H9 (cell line): ENCODE measurements at regions not wholly inside any gene's neighbourhood (a gene's known extent, or its start where the extent isn't known, plus 50 kb on each side); places are given as distances from the start of the nearest gene placed in this dataset.

Experiments
- DNase-seq: peaks from one replicate; pipeline ENCODE4 v3.0.0-alpha.2; 2017
- H2AFZ ChIP-seq: one replicate; pipeline ENCODE4 v1.6.1; 2013; ENCODE audit warnings: mild to moderate bottlenecking, low read length, control low read depth, moderate library complexity
- H2AK5ac ChIP-seq: 2 replicates; pipeline ENCODE4 v1.6.1; 2013; ENCODE audit warnings: low read length, control low read depth, mixed read lengths; ENCODE audit not compliant: insufficient read length
- H2BK120ac ChIP-seq: one replicate; pipeline ENCODE4 v1.6.1; 2013; ENCODE audit warnings: low read depth, mild to moderate bottlenecking, low read length, control low read depth, inconsistent platforms; ENCODE audit not compliant: poor library complexity, severe bottlenecking
- H2BK12ac ChIP-seq: 2 replicates; pipeline ENCODE4 v1.6.1; 2013; ENCODE audit warnings: low read length, control low read depth, mixed read lengths, low read depth; ENCODE audit not compliant: insufficient read length
- H2BK15ac ChIP-seq: 2 replicates; pipeline ENCODE4 v1.6.1; 2013; ENCODE audit warnings: low read depth, low read length, control low read depth
- H2BK20ac ChIP-seq: one replicate; pipeline ENCODE4 v1.6.1; 2013; ENCODE audit warnings: low read depth, mild to moderate bottlenecking, low read length, control low read depth, inconsistent platforms; ENCODE audit not compliant: poor library complexity, severe bottlenecking
- H2BK5ac ChIP-seq: 2 replicates; pipeline ENCODE4 v1.6.1; 2013; ENCODE audit warnings: low read length, control low read depth, mixed read lengths; ENCODE audit not compliant: insufficient read length
- H3K14ac ChIP-seq: 2 replicates; pipeline ENCODE4 v1.6.1; 2013; ENCODE audit warnings: low read length, control low read depth; ENCODE audit not compliant: insufficient read depth
- H3K18ac ChIP-seq: 2 replicates; pipeline ENCODE4 v1.6.1; 2013; ENCODE audit warnings: low read depth, mild to moderate bottlenecking, mixed read lengths, low read length, control low read depth; ENCODE audit not compliant: insufficient read length
- H3K23ac ChIP-seq: 2 replicates; pipeline ENCODE4 v1.6.1; 2013; ENCODE audit warnings: low read length, control low read depth, mixed read lengths, low read depth; ENCODE audit not compliant: insufficient read length
- H3K23me2 ChIP-seq: 2 replicates; pipeline ENCODE4 v1.6.1; 2013; ENCODE audit warnings: low read depth, mild to moderate bottlenecking, mixed read lengths, low read length, control low read depth; ENCODE audit not compliant: insufficient read length, poor library complexity, severe bottlenecking
- H3K27ac ChIP-seq: 2 replicates; pipeline ENCODE4 v1.5.1; 2013; ENCODE audit warnings: low read length, control low read depth, mixed read lengths, low read depth; ENCODE audit not compliant: insufficient read length
- H3K27me3 ChIP-seq: 2 replicates; pipeline ENCODE4 v1.6.1; 2013; ENCODE audit warnings: low read length, control low read depth, inconsistent platforms; ENCODE audit not compliant: insufficient read depth
- H3K4ac ChIP-seq: 2 replicates; pipeline ENCODE4 v1.6.1; 2013; ENCODE audit warnings: low read depth, mild to moderate bottlenecking, control low read depth, inconsistent platforms, low read length, moderate library complexity
- H3K4me1 ChIP-seq: 2 replicates; pipeline ENCODE4 v1.6.1; 2013; ENCODE audit warnings: low read length, control low read depth, inconsistent platforms; ENCODE audit not compliant: insufficient read depth
- H3K4me2 ChIP-seq: 2 replicates; pipeline ENCODE4 v1.6.1; 2013; ENCODE audit warnings: low read length, control low read depth, mixed read lengths; ENCODE audit not compliant: insufficient read length, insufficient read depth
- H3K56ac ChIP-seq: 2 replicates; pipeline ENCODE4 v1.6.1; 2013; ENCODE audit warnings: low read depth, mild to moderate bottlenecking, mixed read lengths, low read length, control low read depth; ENCODE audit not compliant: insufficient read length
- H3K79me1 ChIP-seq: 2 replicates; pipeline ENCODE4 v1.6.1; 2013; ENCODE audit warnings: low read depth, mild to moderate bottlenecking, moderate library complexity, low read length, control low read depth, inconsistent platforms; ENCODE audit not compliant: insufficient read depth, poor library complexity, severe bottlenecking
- H3K79me2 ChIP-seq: 2 replicates; pipeline ENCODE4 v1.6.1; 2013; ENCODE audit warnings: low read length, control low read depth, inconsistent platforms; ENCODE audit not compliant: insufficient read depth
- H3K9ac ChIP-seq: 2 replicates; pipeline ENCODE4 v1.6.1; 2013; ENCODE audit warnings: low read length, control low read depth, mixed read lengths; ENCODE audit not compliant: insufficient read length; ENCODE audit errors: extremely low read depth
- H3K9me3 ChIP-seq: one replicate; pipeline ENCODE4 v1.6.1; 2013; ENCODE audit warnings: low read depth, low read length, inconsistent platforms; ENCODE audit not compliant: control insufficient read depth
- H3T11ph ChIP-seq: one replicate; pipeline ENCODE4 v1.6.1; 2013; ENCODE audit warnings: mild to moderate bottlenecking, low read length, control low read depth, inconsistent platforms
- H4K20me1 ChIP-seq: one replicate; pipeline ENCODE4 v1.6.1; 2013; ENCODE audit not compliant: control insufficient read depth, insufficient read length, insufficient read depth
- H4K5ac ChIP-seq: 2 replicates; pipeline ENCODE4 v1.6.1; 2013; ENCODE audit warnings: low read depth, mild to moderate bottlenecking, mixed read lengths, low read length, control low read depth; ENCODE audit not compliant: insufficient read length
- H4K8ac ChIP-seq: replicated peaks from 2 replicates; pipeline ENCODE4 v1.6.1; 2013; ENCODE audit warnings: low read length, control low read depth, mixed read lengths, low read depth; ENCODE audit not compliant: insufficient read length
- H4K91ac ChIP-seq: 2 replicates; pipeline ENCODE4 v1.6.1; 2013; ENCODE audit warnings: low read depth, mild to moderate bottlenecking, moderate library complexity, mixed read lengths, low read length, control low read depth; ENCODE audit not compliant: insufficient read length
- H3K27ac Mint-ChIP-seq, 3 experiments: 2 replicates in 2 of 3; 3 replicates in 1 of 3; pipeline ENCODE4 v1.8.0; 2020 to 2021; ENCODE audit warnings: mixed read lengths in 3 of 3, mild to moderate bottlenecking in 1 of 3, moderate library complexity in 1 of 3
- H3K27me3 Mint-ChIP-seq: 2 replicates; pipeline ENCODE4 v1.8.0; 2021; ENCODE audit warnings: low read depth, mild to moderate bottlenecking, moderate library complexity, mixed read lengths
- H3K36me3 Mint-ChIP-seq, 3 experiments: 2 replicates in 2 of 3; 3 replicates in 1 of 3; pipeline ENCODE4 v1.8.0; 2020 to 2021; ENCODE audit warnings: low read depth in 3 of 3, mixed read lengths in 3 of 3; ENCODE audit not compliant: insufficient read depth in 1 of 3
- H3K4me1 Mint-ChIP-seq, 2 experiments: 2 replicates each; pipeline ENCODE4 v1.8.0; 2020; ENCODE audit warnings: mixed read lengths in 2 of 2
- H3K4me3 Mint-ChIP-seq, 2 experiments: 2 replicates in 1 of 2; 3 replicates in 1 of 2; pipeline ENCODE4 v1.8.0; 2020 to 2021; ENCODE audit warnings: mild to moderate bottlenecking in 2 of 2, mixed read lengths in 2 of 2, moderate library complexity in 1 of 2
- H3K9me3 Mint-ChIP-seq, 2 experiments: 2 replicates in 1 of 2; 3 replicates in 1 of 2; pipeline ENCODE4 v1.8.0; 2020; ENCODE audit warnings: mild to moderate bottlenecking in 2 of 2, mixed read lengths in 2 of 2, moderate library complexity in 1 of 2
- WGBS: extraction: QIAGEN DNeasy Blood & Tissue Kit; methylation state at CpG from one replicate; pipeline ENCODE4 v1.1.7; 2013; ENCODE audit warnings: missing lambda C conversion rate, low lambda C conversion rate, mixed read lengths; ENCODE audit not compliant: insufficient read length; ENCODE audit errors: extremely low coverage; 5-methylcytosine and 5-hydroxymethylcytosine counted together
- TF ChIP-seq, protein P1 (sequence below): fragments of 200-600 bp; sonication (generic); conservative IDR thresholded peaks from 3 replicates; pipeline ENCODE4 v1.8.0; 2021; ENCODE audit warnings: antibody characterized with exemption, mild to moderate bottlenecking

DNA sequence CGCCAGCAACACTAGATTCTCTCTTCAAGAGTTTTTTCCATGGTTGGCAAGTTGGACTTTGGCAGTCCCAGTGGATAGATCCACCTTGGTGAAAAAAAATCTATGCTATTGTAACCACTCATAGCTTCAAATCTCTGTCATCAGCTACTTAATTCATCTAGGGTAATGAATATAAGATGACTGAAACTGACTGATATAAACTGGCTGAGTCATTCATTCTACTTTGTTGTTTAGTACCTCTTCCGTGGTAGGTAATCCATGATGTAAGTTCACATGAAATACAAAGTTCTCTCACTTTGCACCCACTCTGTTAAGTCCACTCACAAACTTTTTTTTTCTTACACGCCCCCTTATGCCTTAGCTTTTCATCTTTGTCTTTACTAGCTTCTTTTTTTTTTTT lies 1381.5 kb downstream of the SLITRK5 start:
- H3K27me3 Mint-ChIP-seq, result no peaks in the 10 kb centered on the region
- Histone ChIP-seq H3K9ac (no peak overlapping the region), H4K8ac (no peak overlapping the region), H2AK5ac (no peak overlapping the region), H2BK12ac (no peak overlapping the region), H3K56ac (no peak overlapping the region), H2BK5ac (no peak overlapping the region), H2BK20ac (no peak overlapping the region), H3K27me3 (no peaks in the 10 kb centered on the region), H2AFZ (no peak overlapping the region), H4K91ac (no peak overlapping the region), H3K27ac (no peak overlapping the region), H3K4me2 (no peak overlapping the region), H3T11ph (no peak overlapping the region), H4K20me1 (no peaks in the 10 kb centered on the region), H3K23me2 (no peaks in the 10 kb centered on the region), H3K14ac (no peak overlapping the region), H4K5ac (no peak overlapping the region), H3K79me2 (no peaks in the 10 kb centered on the region), H3K9me3 (no peaks in the 10 kb centered on the region), H3K23ac (no peak overlapping the region), H2BK120ac (no peak overlapping the region), H2BK15ac (no peak overlapping the region), H3K4ac (no peak overlapping the region), H3K79me1 (no peaks in the 10 kb centered on the region), H3K18ac (no peak overlapping the region), H3K4me1 (no peaks in the 10 kb centered on the region)
- no peak for DNase-seq
- H3K36me3 Mint-ChIP-seq, result peaks cover 0 to 3% (median 0%) of the 10 kb centered on the region in 3 experiments; a peak in 1 of 7 replicates
- H3K4me1 Mint-ChIP-seq, result no peaks in the 10 kb centered on the region
- TF ChIP-seq, protein P1, sequence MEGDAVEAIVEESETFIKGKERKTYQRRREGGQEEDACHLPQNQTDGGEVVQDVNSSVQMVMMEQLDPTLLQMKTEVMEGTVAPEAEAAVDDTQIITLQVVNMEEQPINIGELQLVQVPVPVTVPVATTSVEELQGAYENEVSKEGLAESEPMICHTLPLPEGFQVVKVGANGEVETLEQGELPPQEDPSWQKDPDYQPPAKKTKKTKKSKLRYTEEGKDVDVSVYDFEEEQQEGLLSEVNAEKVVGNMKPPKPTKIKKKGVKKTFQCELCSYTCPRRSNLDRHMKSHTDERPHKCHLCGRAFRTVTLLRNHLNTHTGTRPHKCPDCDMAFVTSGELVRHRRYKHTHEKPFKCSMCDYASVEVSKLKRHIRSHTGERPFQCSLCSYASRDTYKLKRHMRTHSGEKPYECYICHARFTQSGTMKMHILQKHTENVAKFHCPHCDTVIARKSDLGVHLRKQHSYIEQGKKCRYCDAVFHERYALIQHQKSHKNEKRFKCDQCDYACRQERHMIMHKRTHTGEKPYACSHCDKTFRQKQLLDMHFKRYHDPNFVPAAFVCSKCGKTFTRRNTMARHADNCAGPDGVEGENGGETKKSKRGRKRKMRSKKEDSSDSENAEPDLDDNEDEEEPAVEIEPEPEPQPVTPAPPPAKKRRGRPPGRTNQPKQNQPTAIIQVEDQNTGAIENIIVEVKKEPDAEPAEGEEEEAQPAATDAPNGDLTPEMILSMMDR, result no peak
- H3K9me3 Mint-ChIP-seq, result peaks cover 0 to 3% of the 10 kb centered on the region in 2 experiments; a peak in 2 of 5 replicates
- no peak overlapping the region for H3K27ac Mint-ChIP-seq
- WGBS, result no CpG with 5 or more reads among the region's 3 CpGs
- no peak overlapping the region for H3K4me3 Mint-ChIP-seq
